ENCODE measurements at regions not wholly inside any gene's neighbourhood (a gene's known extent, or its start where the extent isn't known, plus 50 kb on each side); places are given as distances from the start of the nearest gene placed in this dataset.

- TF ChIP-seq, protein P1, sequence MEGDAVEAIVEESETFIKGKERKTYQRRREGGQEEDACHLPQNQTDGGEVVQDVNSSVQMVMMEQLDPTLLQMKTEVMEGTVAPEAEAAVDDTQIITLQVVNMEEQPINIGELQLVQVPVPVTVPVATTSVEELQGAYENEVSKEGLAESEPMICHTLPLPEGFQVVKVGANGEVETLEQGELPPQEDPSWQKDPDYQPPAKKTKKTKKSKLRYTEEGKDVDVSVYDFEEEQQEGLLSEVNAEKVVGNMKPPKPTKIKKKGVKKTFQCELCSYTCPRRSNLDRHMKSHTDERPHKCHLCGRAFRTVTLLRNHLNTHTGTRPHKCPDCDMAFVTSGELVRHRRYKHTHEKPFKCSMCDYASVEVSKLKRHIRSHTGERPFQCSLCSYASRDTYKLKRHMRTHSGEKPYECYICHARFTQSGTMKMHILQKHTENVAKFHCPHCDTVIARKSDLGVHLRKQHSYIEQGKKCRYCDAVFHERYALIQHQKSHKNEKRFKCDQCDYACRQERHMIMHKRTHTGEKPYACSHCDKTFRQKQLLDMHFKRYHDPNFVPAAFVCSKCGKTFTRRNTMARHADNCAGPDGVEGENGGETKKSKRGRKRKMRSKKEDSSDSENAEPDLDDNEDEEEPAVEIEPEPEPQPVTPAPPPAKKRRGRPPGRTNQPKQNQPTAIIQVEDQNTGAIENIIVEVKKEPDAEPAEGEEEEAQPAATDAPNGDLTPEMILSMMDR (IDR thresholded peaks at IDR 0.05): no peak
- TF ChIP-seq POLR2AphosphoS5 (IDR thresholded peaks at IDR 0.05; ENCODE audit: insufficient read depth in 1 of 2, low read depth in 1 of 2): no peak
Measured at GRCh38 chr6:106899697-106900096, 74.8 kb downstream of the CD24 start.
